ENCODE measurements at regions not wholly inside any gene's neighbourhood (a gene's known extent, or its start where the extent isn't known, plus 50 kb on each side); places are given as distances from the start of the nearest gene placed in this dataset.

GRCh38 chr11:113596658-113597057, 109.5 kb downstream of the TMPRSS5 start:
- no peak overlapping the region for H2AFZ ChIP-seq (ENCODE audit: low read depth, low read length)
- H3K4me1 ChIP-seq (ENCODE audit: low read length): no peaks in the 10 kb centered on the region
- no peak overlapping the region for H3K27ac ChIP-seq (ENCODE audit: low read length)
- H3K79me2 ChIP-seq (ENCODE audit: low read length): no peaks in the 10 kb centered on the region
- TF ChIP-seq EZH2phosphoT487 (IDR thresholded peaks at IDR 0.05; ENCODE audit: low read depth) (no peak), CTCF (IDR thresholded peaks at IDR 0.05; ENCODE audit: low read depth, low read length) (no peak)
- no peaks in the 10 kb centered on the region for H4K20me1 ChIP-seq (ENCODE audit: insufficient read depth, low read length)
- H3K4me3 ChIP-seq (ENCODE audit: low read length): no peak overlapping the region
- H3K9ac ChIP-seq (ENCODE audit: low read length): no peak overlapping the region
- no peaks in the 10 kb centered on the region for H3K36me3 ChIP-seq (replicated peaks; ENCODE audit: low read depth, low read length)
- H3K4me2 ChIP-seq (ENCODE audit: low read length): no peak overlapping the region
- H3K9me3 ChIP-seq (ENCODE audit: insufficient read depth, low read length): no peaks in the 10 kb centered on the region
- H3K27me3 ChIP-seq (ENCODE audit: low read depth, low read length): peaks cover 60% of the 10 kb centered on the region

- TF ChIP-seq CTCF (IDR thresholded peaks at IDR 0.05; ENCODE audit: low read depth, low read length) (no peak), EZH2phosphoT487 (IDR thresholded peaks at IDR 0.05; ENCODE audit: low read depth) (no peak)
- Histone ChIP-seq H3K36me3 (replicated peaks; ENCODE audit: low read depth, low read length) (no peaks in the 10 kb centered on the region), H4K20me1 (ENCODE audit: insufficient read depth, low read length) (no peaks in the 10 kb centered on the region)
These were observed 110.1 kb downstream of the TMPRSS5 start for GRCh38 chr11:113595810-113596594.

GRCh38 chr11:113593698-113594308, 112.3 kb downstream of the TMPRSS5 start:
- H3K4me1 ChIP-seq (ENCODE audit: low read length): no peaks in the 10 kb centered on the region
- H3K36me3 ChIP-seq (replicated peaks; ENCODE audit: low read depth, low read length): no peaks in the 10 kb centered on the region
- H4K20me1 ChIP-seq (ENCODE audit: insufficient read depth, low read length): no peaks in the 10 kb centered on the region
- peaks cover 52% of the 10 kb centered on the region for H3K27me3 ChIP-seq (ENCODE audit: low read depth, low read length)
- H3K27ac ChIP-seq (ENCODE audit: low read length): no peak overlapping the region
- H3K9me3 ChIP-seq (ENCODE audit: insufficient read depth, low read length): no peaks in the 10 kb centered on the region
- H3K4me3 ChIP-seq (ENCODE audit: low read length): no peak overlapping the region
- H3K9ac ChIP-seq (ENCODE audit: low read length): no peak overlapping the region
- H2AFZ ChIP-seq (ENCODE audit: low read depth, low read length): no peak overlapping the region
- no peaks in the 10 kb centered on the region for H3K79me2 ChIP-seq (ENCODE audit: low read length)
- H3K4me2 ChIP-seq (ENCODE audit: low read length): no peak overlapping the region
- TF ChIP-seq CTCF (IDR thresholded peaks at IDR 0.05; ENCODE audit: low read depth, low read length) (no peak), EZH2phosphoT487 (IDR thresholded peaks at IDR 0.05; ENCODE audit: low read depth) (no peak)

More at GRCh38 chr11:113595810-113596594, 110.1 kb downstream of the TMPRSS5 start:
- H3K4me2 ChIP-seq (ENCODE audit: low read length): no peak overlapping the region
- H3K9ac ChIP-seq (ENCODE audit: low read length): no peak overlapping the region
- H3K9me3 ChIP-seq (ENCODE audit: insufficient read depth, low read length): no peaks in the 10 kb centered on the region
- H3K4me1 ChIP-seq (ENCODE audit: low read length): no peaks in the 10 kb centered on the region
- H3K4me3 ChIP-seq (ENCODE audit: low read length): no peak overlapping the region
- no peak overlapping the region for H3K27ac ChIP-seq (ENCODE audit: low read length)
- no peaks in the 10 kb centered on the region for H3K79me2 ChIP-seq (ENCODE audit: low read length)
- H3K27me3 ChIP-seq (ENCODE audit: low read depth, low read length): peaks cover 58% of the 10 kb centered on the region
- H2AFZ ChIP-seq (ENCODE audit: low read depth, low read length): no peak overlapping the region

GRCh38 chr11:113591117-113591516, 115.0 kb downstream of the TMPRSS5 start:
- Histone ChIP-seq H3K9me3 (ENCODE audit: insufficient read depth, low read length) (no peaks in the 10 kb centered on the region), H3K36me3 (replicated peaks; ENCODE audit: low read depth, low read length) (no peaks in the 10 kb centered on the region), H3K4me2 (ENCODE audit: low read length) (no peak overlapping the region), H3K79me2 (ENCODE audit: low read length) (no peaks in the 10 kb centered on the region), H3K27ac (ENCODE audit: low read length) (no peak overlapping the region), H3K4me3 (ENCODE audit: low read length) (no peak overlapping the region), H2AFZ (ENCODE audit: low read depth, low read length) (no peak overlapping the region), H3K27me3 (ENCODE audit: low read depth, low read length) (peaks cover 29% of the 10 kb centered on the region), H4K20me1 (ENCODE audit: insufficient read depth, low read length) (no peaks in the 10 kb centered on the region), H3K4me1 (ENCODE audit: low read length) (no peaks in the 10 kb centered on the region), H3K9ac (ENCODE audit: low read length) (no peak overlapping the region)
- TF ChIP-seq EZH2phosphoT487 (IDR thresholded peaks at IDR 0.05; ENCODE audit: low read depth) (no peak), CTCF (IDR thresholded peaks at IDR 0.05; ENCODE audit: low read depth, low read length) (no peak)
